T-cell (primary cell): ENCODE measurements at regions not wholly inside any gene's neighbourhood (a gene's known extent, or its start where the extent isn't known, plus 50 kb on each side); places are given as distances from the start of the nearest gene placed in this dataset.

ENCODE experiments used
- ATAC-seq, 4 experiments: fragments of 200-7000 bp in 3 of 4; fragments of 150-1000 bp in 1 of 4; cut with Tn5 transposase; replicated peaks in 1 of 4; 1 replicate in 3 of 4; 2 replicates in 1 of 4; pipeline ENCODE4 v1.10.0; 2021; ENCODE audit warnings: moderate library complexity in 3 of 4, mild to moderate bottlenecking in 2 of 4, moderate number of reproducible peaks in 1 of 4
- CTCF ChIA-PET, 2 donors: fragments of 300-600 bp; sonication (Branson Sonifier 250); formaldehyde crosslinking; loops; one replicate each; lab custom pipeline; 2022; ENCODE audit warnings: antibody characterized with exemption in 2 of 2; lab: Charles Lee
- POLR2A ChIA-PET, 2 donors: fragments of 300-600 bp; sonication (Branson Sonifier 250); formaldehyde crosslinking; loops; one replicate each; lab custom pipeline; 2022; ENCODE audit warnings: antibody characterized with exemption in 2 of 2; lab: Charles Lee
- DNase-seq, 35 experiments: peaks; one replicate each; pipeline versions ENCODE4 v3.0.0 to v3.0.0-alpha.2; 2013 to 2023
- H3K27ac ChIP-seq: one replicate; pipeline ENCODE4 v1.5.1; 2013; ENCODE audit warnings: low read length
- H3K27me3 ChIP-seq, 2 experiments: replicated peaks in 1 of 2; 1 replicate in 1 of 2; 2 replicates in 1 of 2; pipeline versions ENCODE4 v1.6.1 to v1.7.0; 2013; ENCODE audit warnings: low read length in 1 of 2, mixed read lengths in 1 of 2; ENCODE audit not compliant: control insufficient read depth in 2 of 2, insufficient read depth in 2 of 2; ENCODE audit errors: extremely low read depth in 1 of 2
- H3K36me3 ChIP-seq, 2 donors: 1 replicate in 1 of 2; 2 replicates in 1 of 2; pipeline versions ENCODE4 v1.6.1 to v1.7.0; 2013; ENCODE audit warnings: low read length in 1 of 2; ENCODE audit not compliant: control insufficient read depth in 2 of 2, insufficient read depth in 1 of 2; ENCODE audit errors: extremely low read depth in 1 of 2
- H3K4me1 ChIP-seq, 2 experiments: 1 replicate in 1 of 2; 2 replicates in 1 of 2; pipeline versions ENCODE4 v1.6.1 to v1.7.0; 2013; ENCODE audit warnings: low read length in 2 of 2, mixed read lengths in 1 of 2; ENCODE audit not compliant: insufficient read depth in 2 of 2, control insufficient read depth in 1 of 2; ENCODE audit errors: extremely low read depth in 1 of 2
- H3K4me3 ChIP-seq, 2 donors: 1 replicate in 1 of 2; 2 replicates in 1 of 2; pipeline versions ENCODE4 v1.5.1 to v1.7.0; 2013; ENCODE audit warnings: mild to moderate bottlenecking in 2 of 2, low read length in 1 of 2, moderate library complexity in 1 of 2; ENCODE audit not compliant: control insufficient read depth in 1 of 2; ENCODE audit errors: extremely low read depth in 1 of 2
- H3K9me3 ChIP-seq: 2 replicates; pipeline ENCODE4 v1.7.0; 2013
- H3K27ac Mint-ChIP-seq, 2 donors: one replicate each; pipeline ENCODE4 v1.8.0; 2020 to 2021; ENCODE audit warnings: mild to moderate bottlenecking in 2 of 2, mixed read lengths in 2 of 2
- H3K27me3 Mint-ChIP-seq, 2 donors: one replicate each; pipeline ENCODE4 v1.8.0; 2021 to 2022; ENCODE audit warnings: mixed read lengths in 2 of 2
- H3K36me3 Mint-ChIP-seq: one replicate; pipeline ENCODE4 v1.8.0; 2021; ENCODE audit warnings: mixed read lengths
- H3K4me1 Mint-ChIP-seq, 3 donors: one replicate each; pipeline ENCODE4 v1.8.0; 2020 to 2022; ENCODE audit warnings: mixed read lengths in 3 of 3, mild to moderate bottlenecking in 1 of 3
- H3K4me3 Mint-ChIP-seq, 3 donors: one replicate each; pipeline ENCODE4 v1.8.0; 2020 to 2022; ENCODE audit warnings: mild to moderate bottlenecking in 3 of 3, mixed read lengths in 3 of 3, moderate library complexity in 3 of 3
- H3K9me3 Mint-ChIP-seq, 3 donors: one replicate each; pipeline ENCODE4 v1.8.0; 2020 to 2022; ENCODE audit warnings: mixed read lengths in 3 of 3
- WGBS: methylation state at CpG from one replicate; pipeline ENCODE4 v1.1.5; 2013; ENCODE audit warnings: missing lambda C conversion rate; ENCODE audit not compliant: insufficient coverage; 5-methylcytosine and 5-hydroxymethylcytosine counted together

- Mint-ChIP-seq H3K36me3 (no peaks in the 10 kb centered on the region), H3K9me3 (no peaks in the 10 kb centered on the region), H3K27me3 (peaks cover 0 to 10% of the 10 kb centered on the region in 2 donors), H3K4me3 (no peak overlapping the region), H3K27ac (no peak overlapping the region), H3K4me1 (no peaks in the 10 kb centered on the region)
- Histone ChIP-seq H3K36me3 (no peaks in the 10 kb centered on the region), H3K4me1 (no peaks in the 10 kb centered on the region), H3K9me3 (no peaks in the 10 kb centered on the region), H3K4me3 (no peak overlapping the region), H3K27me3 (peaks cover 0 to 37% of the 10 kb centered on the region in 2 experiments), H3K27ac (no peak overlapping the region)
- no peak for ATAC-seq
- no peak for DNase-seq
- 79% methylated on average over 19 of the region's 21 CpGs for WGBS
- ChIA-PET CTCF (interaction anchor here (0.5 to 0.7 kb wide), 2 partner anchors 20 to 326 kb away, joined by 3 read pairs; no protein-coding TSS in a partner anchor), POLR2A (no interaction called here)
Observed at GRCh38 chr16:85473909-85474620, 139.1 kb upstream of the GSE1 start.

- no peaks in the 10 kb centered on the region for H3K9me3 ChIP-seq
- no peak for DNase-seq
- H3K4me3 ChIP-seq: no peak overlapping the region
- Mint-ChIP-seq H3K27ac (no peak overlapping the region), H3K4me3 (no peak overlapping the region), H3K36me3 (no peaks in the 10 kb centered on the region), H3K4me1 (no peaks in the 10 kb centered on the region), H3K9me3 (no peaks in the 10 kb centered on the region), H3K27me3 (peaks cover 0 to 9% of the 10 kb centered on the region in 2 donors)
- 74% methylated on average over 8 of the region's 9 CpGs for WGBS
- no peak overlapping the region for H3K27ac ChIP-seq
- CTCF ChIA-PET: no interaction called here
- no peak for ATAC-seq
- H3K4me1 ChIP-seq: no peaks in the 10 kb centered on the region
- POLR2A ChIA-PET: no interaction called here
- peaks cover 0 to 38% of the 10 kb centered on the region in 2 experiments for H3K27me3 ChIP-seq
- H3K36me3 ChIP-seq: no peaks in the 10 kb centered on the region
Observed at GRCh38 chr16:85474621-85475217, 138.4 kb upstream of the GSE1 start.

GRCh38 chr16:85475233-85475632, 137.9 kb upstream of the GSE1 start:
- Mint-ChIP-seq H3K36me3 (no peaks in the 10 kb centered on the region), H3K4me3 (no peak overlapping the region), H3K4me1 (no peaks in the 10 kb centered on the region), H3K27ac (no peak overlapping the region), H3K9me3 (no peaks in the 10 kb centered on the region), H3K27me3 (peaks cover 0 to 9% of the 10 kb centered on the region in 2 donors)
- Histone ChIP-seq H3K9me3 (no peaks in the 10 kb centered on the region), H3K27me3 (peaks cover 0 to 34% of the 10 kb centered on the region in 2 experiments), H3K27ac (no peak overlapping the region), H3K4me1 (no peaks in the 10 kb centered on the region), H3K4me3 (no peak overlapping the region), H3K36me3 (no peaks in the 10 kb centered on the region)
- 87% methylated on average over 7 of the region's 8 CpGs for WGBS
- ChIA-PET CTCF (no interaction called here), POLR2A (no interaction called here)
- ATAC-seq (no peak), DNase-seq (no peak)

- Mint-ChIP-seq H3K4me1 (peaks cover 0 to under 1% (median 0%) of the 10 kb centered on the region in 3 donors), H3K27me3 (peaks cover 0 to 8% of the 10 kb centered on the region in 2 donors), H3K9me3 (no peaks in the 10 kb centered on the region), H3K4me3 (no peak overlapping the region), H3K27ac (no peak overlapping the region), H3K36me3 (no peaks in the 10 kb centered on the region)
- H3K4me3 ChIP-seq: no peak overlapping the region
- no peaks in the 10 kb centered on the region for H3K9me3 ChIP-seq
- H3K27me3 ChIP-seq: peaks cover 0 to 28% of the 10 kb centered on the region in 2 experiments
- 94% methylated on average over 20 of the region's 22 CpGs for WGBS
- H3K4me1 ChIP-seq: no peaks in the 10 kb centered on the region
- no peaks in the 10 kb centered on the region for H3K36me3 ChIP-seq
- no peak for DNase-seq
- ChIA-PET CTCF (no interaction called here), POLR2A (no interaction called here)
- ATAC-seq: no peak
- no peak overlapping the region for H3K27ac ChIP-seq
Observed at GRCh38 chr16:85475691-85476300, 137.3 kb upstream of the GSE1 start.

- no peak overlapping the region for H3K27ac ChIP-seq
- ATAC-seq (no peak), DNase-seq (no peak)
- no peaks in the 10 kb centered on the region for H3K36me3 ChIP-seq
- H3K27me3 Mint-ChIP-seq: peaks cover 0 to 13% of the 10 kb centered on the region in 2 donors
- peaks cover 0 to 25% of the 10 kb centered on the region in 2 experiments for H3K27me3 ChIP-seq
- CTCF ChIA-PET: no interaction called here
- no peaks in the 10 kb centered on the region for H3K9me3 Mint-ChIP-seq
- H3K4me3 ChIP-seq: no peak overlapping the region
- POLR2A ChIA-PET: no interaction called here
- no peak overlapping the region for H3K4me3 Mint-ChIP-seq
- H3K27ac Mint-ChIP-seq: no peak overlapping the region
- WGBS: 76% methylated on average over 9 of the region's 11 CpGs
- peaks cover 0 to 5% (median 1%) of the 10 kb centered on the region in 3 donors for H3K4me1 Mint-ChIP-seq
- H3K36me3 Mint-ChIP-seq: no peaks in the 10 kb centered on the region
- H3K9me3 ChIP-seq: no peaks in the 10 kb centered on the region
- H3K4me1 ChIP-seq: no peaks in the 10 kb centered on the region
Observed at GRCh38 chr16:85476389-85476788, 136.7 kb upstream of the GSE1 start.

- 86% methylated on average over 16 of the region's 24 CpGs for WGBS
- no peak for ATAC-seq
- CTCF ChIA-PET: no interaction called here
Observed at GRCh38 chr16:85477801-85478363, 135.2 kb upstream of the GSE1 start.

More at GRCh38 chr16:85477801-85478363, 135.2 kb upstream of the GSE1 start:
- Mint-ChIP-seq H3K36me3 (no peaks in the 10 kb centered on the region), H3K27me3 (peaks cover 0 to 11% of the 10 kb centered on the region in 2 donors), H3K27ac (no peak overlapping the region), H3K4me3 (no peak overlapping the region), H3K9me3 (no peaks in the 10 kb centered on the region), H3K4me1 (peaks cover 0 to 5% (median 1%) of the 10 kb centered on the region in 3 donors)
- Histone ChIP-seq H3K9me3 (no peaks in the 10 kb centered on the region), H3K36me3 (no peaks in the 10 kb centered on the region), H3K4me1 (no peaks in the 10 kb centered on the region), H3K27me3 (peaks cover 0 to 17% of the 10 kb centered on the region in 2 experiments), H3K4me3 (no peak overlapping the region), H3K27ac (no peak overlapping the region)
- POLR2A ChIA-PET: interaction anchor here in 1 of 2 donors (0.6 kb wide), 1 partner anchor 150 kb away, joined by 7 read pairs; no protein-coding TSS in a partner anchor
- DNase-seq: no peak
